SK-N-MC (cell line): ENCODE measurements at regions not wholly inside any gene's neighbourhood (a gene's known extent, or its start where the extent isn't known, plus 50 kb on each side); places are given as distances from the start of the nearest gene placed in this dataset.

Experiments
- EZH2 ChIP-seq: fragments of 200-600 bp; sonication (generic); IDR thresholded peaks from one replicate; pipeline ENCODE4 v1.6.1; 2017; ENCODE audit warnings: antibody characterized with exemption
- FOXP2 ChIP-seq: optimal IDR thresholded peaks from 2 replicates; pipeline ENCODE3; 2011; ENCODE audit warnings: mild to moderate bottlenecking, moderate library complexity; ENCODE audit not compliant: insufficient read depth; ENCODE audit errors: extremely low read length, control extremely low read depth
- POLR2AphosphoS5 ChIP-seq: IDR thresholded peaks from 2 replicates; pipeline ENCODE4 v1.6.1; 2012; ENCODE audit warnings: mild to moderate bottlenecking, low read depth, low read length, borderline replicate concordance

GRCh38 chr18:27717250-27717649, 459.7 kb downstream of the CDH2 start:
- no peak for TF ChIP-seq EZH2
- TF ChIP-seq POLR2AphosphoS5, result no peak
- TF ChIP-seq FOXP2, result no peak
